A204.1 (cell line): ENCODE measurements at regions not wholly inside any gene's neighbourhood (a gene's known extent, or its start where the extent isn't known, plus 50 kb on each side); places are given as distances from the start of the nearest gene placed in this dataset.
"Not testable (repeated sequence)": the region's sequence is repeated elsewhere in the genome, so short reads cannot be mapped to it uniquely, and the experiment has no call there.

ENCODE experiments used
- FAIRE-seq: peaks from 2 replicates; lab custom pipeline; 2012; peaks lifted over from hg19 to GRCh38; lab: Jason Lieb, UNC

- FAIRE-seq = no peak
Measured at GRCh38 chr12:60196366-60196765, 600.5 kb downstream of the SLC16A7 start.

- FAIRE-seq = no peak
Measured at GRCh38 chr12:60197589-60197988, 601.8 kb downstream of the SLC16A7 start.

GRCh38 chr12:60201891-60202290 is 606.1 kb downstream of the SLC16A7 start:
- FAIRE-seq = no peak

GRCh38 chr12:60205500-60205899 is 609.7 kb downstream of the SLC16A7 start:
- FAIRE-seq = no peak

GRCh38 chr12:60209521-60209920 is 613.7 kb downstream of the SLC16A7 start:
- FAIRE-seq = no peak

- no peak for FAIRE-seq
Measured at GRCh38 chr12:60209933-60210332, 614.1 kb downstream of the SLC16A7 start.

GRCh38 chr12:60210756-60211155 is 614.9 kb downstream of the SLC16A7 start:
- FAIRE-seq = no peak

GRCh38 chr12:60211244-60211643 is 615.4 kb downstream of the SLC16A7 start:
- no peak for FAIRE-seq

- FAIRE-seq = no peak
Measured at GRCh38 chr12:60212159-60213000, 616.6 kb downstream of the SLC16A7 start.

- not testable (repeated sequence) for FAIRE-seq
Measured at GRCh38 chr12:60213272-60213671, 617.4 kb downstream of the SLC16A7 start.

- no peak for FAIRE-seq
Measured at GRCh38 chr12:60216226-60216625, 620.4 kb downstream of the SLC16A7 start.

- FAIRE-seq = no peak
Measured at GRCh38 chr12:60223242-60223641, 627.4 kb downstream of the SLC16A7 start.

- FAIRE-seq = no peak
Measured at GRCh38 chr12:60225216-60226000, 629.6 kb downstream of the SLC16A7 start.

GRCh38 chr12:60227916-60228315 is 632.1 kb downstream of the SLC16A7 start:
- no peak for FAIRE-seq

- FAIRE-seq = no peak
Measured at GRCh38 chr12:60230056-60230455, 634.2 kb downstream of the SLC16A7 start.

- FAIRE-seq = no peak
Measured at GRCh38 chr12:60231303-60231702, 635.5 kb downstream of the SLC16A7 start.

GRCh38 chr12:60231976-60232907 is 636.4 kb downstream of the SLC16A7 start:
- FAIRE-seq = no peak

- FAIRE-seq = not testable (repeated sequence)
Measured at GRCh38 chr12:60234611-60235195, 638.9 kb downstream of the SLC16A7 start.

GRCh38 chr12:60235261-60235660 is 639.4 kb downstream of the SLC16A7 start:
- FAIRE-seq = no peak

- not testable (repeated sequence) for FAIRE-seq
Measured at GRCh38 chr12:60236416-60236815, 640.6 kb downstream of the SLC16A7 start.

GRCh38 chr12:60240891-60241290 is 645.1 kb downstream of the SLC16A7 start:
- FAIRE-seq = no peak

GRCh38 chr12:60251091-60251490 is 655.3 kb downstream of the SLC16A7 start:
- FAIRE-seq = no peak
